ENCODE measurements at regions not wholly inside any gene's neighbourhood (a gene's known extent, or its start where the extent isn't known, plus 50 kb on each side); places are given as distances from the start of the nearest gene placed in this dataset.

DNA sequence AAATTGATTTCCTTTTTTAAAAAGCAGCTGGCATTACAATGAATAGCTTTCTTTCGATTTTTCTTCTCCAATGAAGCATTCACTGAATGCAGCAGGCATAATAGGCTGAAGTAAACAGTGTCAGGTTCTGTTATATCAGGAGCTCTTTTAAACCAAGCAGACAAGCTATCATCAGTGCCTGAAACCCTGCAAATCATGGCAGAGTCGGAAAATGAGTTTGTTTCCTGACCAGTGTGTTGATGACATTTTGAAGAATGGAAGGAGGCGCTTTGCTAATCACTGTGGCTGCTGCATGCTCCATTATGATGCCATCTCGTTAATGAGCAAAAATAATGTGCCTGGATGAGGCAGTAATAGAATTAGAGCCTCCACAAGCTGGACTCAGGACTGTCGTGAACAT is 284.5 kb downstream of the ZNF608 start:
- H3K4me1 ChIP-seq (ENCODE audit: control insufficient read depth in 2 of 2, insufficient read depth in 2 of 2, low read length in 2 of 2), result no peaks in the 10 kb centered on the region
- no peak for ATAC-seq (ENCODE audit: low read depth)
- no peaks in the 10 kb centered on the region for H3K79me2 ChIP-seq (ENCODE audit: control insufficient read depth, insufficient read depth, low read length)
- H4K20me1 ChIP-seq (ENCODE audit: control insufficient read depth, insufficient read depth, low read length, poor library complexity, severe bottlenecking), result no peaks in the 10 kb centered on the region
- peaks cover 15% of the 10 kb centered on the region for H3K9me3 Mint-ChIP-seq (ENCODE audit: insufficient read depth)
- H3K27ac Mint-ChIP-seq, result no peak overlapping the region
- no peak overlapping the region for H3K27ac ChIP-seq (ENCODE audit: low read length in 2 of 2)
- CTCF ChIA-PET, result interaction anchor here (0.6 to 1.4 kb wide), 3 partner anchors 12 to 34 kb away, joined by 3 read pairs; no protein-coding TSS in a partner anchor
- H3K27me3 ChIP-seq (replicated peaks in 1 of 4; ENCODE audit: control extremely low read depth in 1 of 4, control insufficient read depth in 3 of 4, insufficient read depth in 4 of 4, low read length in 3 of 4), result no peaks in the 10 kb centered on the region
- intact Hi-C loops (cut with micrococcal nuclease), result no loop called here
- 76% methylated on average over 3 of the region's 5 CpGs for WGBS (ENCODE audit: insufficient coverage)
- TF ChIP-seq EZH2 (IDR thresholded peaks at IDR 0.05; ENCODE audit: borderline replicate concordance, insufficient read depth, low read depth, low read length, poor library complexity, severe bottlenecking), result no peak
- TF ChIP-seq, protein P1, sequence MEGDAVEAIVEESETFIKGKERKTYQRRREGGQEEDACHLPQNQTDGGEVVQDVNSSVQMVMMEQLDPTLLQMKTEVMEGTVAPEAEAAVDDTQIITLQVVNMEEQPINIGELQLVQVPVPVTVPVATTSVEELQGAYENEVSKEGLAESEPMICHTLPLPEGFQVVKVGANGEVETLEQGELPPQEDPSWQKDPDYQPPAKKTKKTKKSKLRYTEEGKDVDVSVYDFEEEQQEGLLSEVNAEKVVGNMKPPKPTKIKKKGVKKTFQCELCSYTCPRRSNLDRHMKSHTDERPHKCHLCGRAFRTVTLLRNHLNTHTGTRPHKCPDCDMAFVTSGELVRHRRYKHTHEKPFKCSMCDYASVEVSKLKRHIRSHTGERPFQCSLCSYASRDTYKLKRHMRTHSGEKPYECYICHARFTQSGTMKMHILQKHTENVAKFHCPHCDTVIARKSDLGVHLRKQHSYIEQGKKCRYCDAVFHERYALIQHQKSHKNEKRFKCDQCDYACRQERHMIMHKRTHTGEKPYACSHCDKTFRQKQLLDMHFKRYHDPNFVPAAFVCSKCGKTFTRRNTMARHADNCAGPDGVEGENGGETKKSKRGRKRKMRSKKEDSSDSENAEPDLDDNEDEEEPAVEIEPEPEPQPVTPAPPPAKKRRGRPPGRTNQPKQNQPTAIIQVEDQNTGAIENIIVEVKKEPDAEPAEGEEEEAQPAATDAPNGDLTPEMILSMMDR (IDR thresholded peaks at IDR 0.05), result no peak
- no peak for DNase-seq
- H3K4me1 Mint-ChIP-seq, result peaks cover 13% of the 10 kb centered on the region
- H3K4me3 Mint-ChIP-seq, result no peak overlapping the region
- POLR2A ChIA-PET, result no interaction called here
- no peak overlapping the region for H3K9ac ChIP-seq (ENCODE audit: low read length)
- no peaks in the 10 kb centered on the region for H3K27me3 Mint-ChIP-seq
- H3K9me3 ChIP-seq (ENCODE audit: control extremely low read depth in 1 of 3, control insufficient read depth in 2 of 3, insufficient read depth in 1 of 3, low read length in 2 of 3), result peaks cover 6 to 18% (median 9%) of the 10 kb centered on the region in 3 donors
- no peak overlapping the region for H3K4me3 ChIP-seq (ENCODE audit: control extremely low read depth in 1 of 5, extremely low read depth in 1 of 5, insufficient read depth in 1 of 5, low read depth in 2 of 5, low read length in 4 of 5)
- no peak overlapping the region for H3K4me2 ChIP-seq (replicated peaks; ENCODE audit: low read depth, low read length, poor library complexity, severe bottlenecking)
- H3K36me3 ChIP-seq (replicated peaks in 1 of 2; ENCODE audit: control extremely low read depth in 1 of 2, control insufficient read depth in 1 of 2, extremely low read depth in 1 of 2, insufficient read depth in 2 of 2, low read length in 1 of 2), result no peaks in the 10 kb centered on the region
- H2AFZ ChIP-seq (ENCODE audit: insufficient read depth, low read depth, low read length, poor library complexity, severe bottlenecking), result no peak overlapping the region

DNA sequence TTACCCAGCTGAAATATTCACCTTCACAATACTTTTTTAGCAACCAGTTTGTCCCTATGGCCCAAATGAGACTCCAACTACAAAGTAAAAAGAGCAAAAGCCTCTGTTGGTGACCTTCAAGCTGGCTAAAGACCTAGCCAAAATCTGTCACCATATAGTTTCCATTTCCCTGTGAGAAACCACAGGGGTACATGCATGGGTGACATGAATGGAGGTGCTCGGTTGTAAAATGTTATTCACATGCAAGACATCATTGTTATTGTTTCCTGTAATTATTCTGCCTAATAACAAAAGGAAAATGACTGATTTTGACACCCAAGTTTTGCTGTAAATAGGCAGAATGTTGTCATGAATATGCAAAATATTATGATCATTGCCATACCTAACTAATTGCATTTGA is 285.3 kb downstream of the ZNF608 start:
- Histone ChIP-seq H2AFZ (ENCODE audit: insufficient read depth, low read depth, low read length, poor library complexity, severe bottlenecking) (no peak overlapping the region), H3K27me3 (replicated peaks in 1 of 4; ENCODE audit: control extremely low read depth in 1 of 4, control insufficient read depth in 3 of 4, insufficient read depth in 4 of 4, low read length in 3 of 4) (no peaks in the 10 kb centered on the region), H3K79me2 (ENCODE audit: control insufficient read depth, insufficient read depth, low read length) (no peaks in the 10 kb centered on the region), H3K4me1 (ENCODE audit: control insufficient read depth in 2 of 2, insufficient read depth in 2 of 2, low read length in 2 of 2) (no peaks in the 10 kb centered on the region), H3K27ac (ENCODE audit: low read length in 2 of 2) (no peak overlapping the region), H3K9ac (ENCODE audit: low read length) (no peak overlapping the region), H3K4me2 (replicated peaks; ENCODE audit: low read depth, low read length, poor library complexity, severe bottlenecking) (no peak overlapping the region), H3K4me3 (ENCODE audit: control extremely low read depth in 1 of 5, extremely low read depth in 1 of 5, insufficient read depth in 1 of 5, low read depth in 2 of 5, low read length in 4 of 5) (no peak overlapping the region), H3K36me3 (replicated peaks in 1 of 2; ENCODE audit: control extremely low read depth in 1 of 2, control insufficient read depth in 1 of 2, extremely low read depth in 1 of 2, insufficient read depth in 2 of 2, low read length in 1 of 2) (no peaks in the 10 kb centered on the region), H4K20me1 (ENCODE audit: control insufficient read depth, insufficient read depth, low read length, poor library complexity, severe bottlenecking) (no peaks in the 10 kb centered on the region), H3K9me3 (ENCODE audit: control extremely low read depth in 1 of 3, control insufficient read depth in 2 of 3, insufficient read depth in 1 of 3, low read length in 2 of 3) (peaks cover 6 to 18% (median 9%) of the 10 kb centered on the region in 3 donors)
- TF ChIP-seq EZH2 (IDR thresholded peaks at IDR 0.05; ENCODE audit: borderline replicate concordance, insufficient read depth, low read depth, low read length, poor library complexity, severe bottlenecking), result no peak
- TF ChIP-seq, protein P1 (IDR thresholded peaks at IDR 0.05), result no peak
- ChIA-PET POLR2A (no interaction called here), CTCF (interaction anchor here (1.1 to 1.4 kb wide), 2 partner anchors 12 to 16 kb away, joined by 3 read pairs; no protein-coding TSS in a partner anchor)
- DNase-seq (no peak), ATAC-seq (ENCODE audit: low read depth) (no peak)
- H3K9me3 Mint-ChIP-seq (ENCODE audit: insufficient read depth), result peaks cover 15% of the 10 kb centered on the region
- no peak overlapping the region for H3K27ac Mint-ChIP-seq
- intact Hi-C loops (cut with micrococcal nuclease), result no loop called here
- H3K4me1 Mint-ChIP-seq, result peaks cover 13% of the 10 kb centered on the region
- no CpG with 5 or more reads among the region's 1 CpG for WGBS (ENCODE audit: insufficient coverage)
- no peaks in the 10 kb centered on the region for H3K27me3 Mint-ChIP-seq
- H3K4me3 Mint-ChIP-seq, result no peak overlapping the region
